PC-9 (cell line): ENCODE measurements at regions not wholly inside any gene's neighbourhood (a gene's known extent, or its start where the extent isn't known, plus 50 kb on each side); places are given as distances from the start of the nearest gene placed in this dataset.

Experiments used
- BruUV-seq: library from RNA; stranded (reverse); fragments of 400-500 nt; replicated peaks from 2 replicates; lab custom pipeline; 2021; lab: Mats Ljungman, UMichigan
- CTCF ChIA-PET: fragments of 300-600 bp; sonication (Branson Sonifier 250); formaldehyde crosslinking; loops from one replicate; lab custom pipeline; 2022; ENCODE audit warnings: antibody characterized with exemption; lab: Charles Lee
- POLR2A ChIA-PET: fragments of 300-600 bp; sonication (Branson Sonifier 250); formaldehyde crosslinking; loops from one replicate; lab custom pipeline; 2022; ENCODE audit warnings: antibody characterized with exemption; ENCODE audit not compliant: unreplicated experiment; lab: Charles Lee
- DNase-seq, 2 experiments: peaks; one replicate each; pipeline versions ENCODE4 v3.0.0 to v3.0.0-alpha.2; 2015 to 2022; ENCODE audit warnings: mixed read lengths in 1 of 2
- H2AFZ ChIP-seq: fragments of 200-600 bp; sonication (generic); 2 replicates; pipeline ENCODE4 v1.8.1; 2017; ENCODE audit warnings: antibody characterized with exemption
- H3F3A ChIP-seq: fragments of 200-600 bp; sonication (generic); 2 replicates; pipeline ENCODE4 v1.8.1; 2017; ENCODE audit warnings: antibody characterized with exemption, mild to moderate bottlenecking, low read depth; ENCODE audit not compliant: insufficient read depth
- H3K27ac ChIP-seq: fragments of 200-600 bp; sonication (generic); 2 replicates; pipeline ENCODE4 v1.6.1; 2016; ENCODE audit warnings: mixed run types
- H3K27me3 ChIP-seq: fragments of 200-600 bp; sonication (generic); 2 replicates; pipeline ENCODE4 v1.6.1; 2016; ENCODE audit warnings: low read depth, mixed run types; ENCODE audit not compliant: insufficient read depth
- H3K36me3 ChIP-seq: fragments of 200-600 bp; sonication (generic); 2 replicates; pipeline ENCODE4 v1.6.1; 2016; ENCODE audit warnings: low read depth, mixed run types
- H3K4me1 ChIP-seq: fragments of 200-600 bp; sonication (generic); replicated peaks from 2 replicates; pipeline ENCODE4 v1.6.1; 2016; ENCODE audit warnings: mixed run types; ENCODE audit not compliant: insufficient read depth
- H3K4me2 ChIP-seq: fragments of 200-600 bp; sonication (generic); 2 replicates; pipeline ENCODE4 v1.6.1; 2017; ENCODE audit warnings: mixed run types
- H3K4me3 ChIP-seq: fragments of 200-600 bp; sonication (generic); 2 replicates; pipeline ENCODE4 v1.6.1; 2016; ENCODE audit warnings: mixed run types
- H3K79me2 ChIP-seq: fragments of 200-600 bp; sonication (generic); 2 replicates; pipeline ENCODE4 v1.6.1; 2017; ENCODE audit warnings: low read depth, mixed run types
- H3K9me2 ChIP-seq: fragments of 200-600 bp; sonication (generic); 2 replicates; pipeline ENCODE4 v1.8.1; 2017; ENCODE audit warnings: mild to moderate bottlenecking; ENCODE audit not compliant: insufficient read depth
- H3K9me3 ChIP-seq: fragments of 200-600 bp; sonication (generic); 2 replicates; pipeline ENCODE4 v1.8.1; 2016; ENCODE audit warnings: low read depth; ENCODE audit not compliant: insufficient read depth
- H4K20me1 ChIP-seq: fragments of 200-600 bp; sonication (generic); 2 replicates; pipeline ENCODE4 v1.8.1; 2017; ENCODE audit not compliant: insufficient read depth
- CTCF ChIP-seq: fragments of 200-600 bp; sonication (generic); conservative IDR thresholded peaks from 2 replicates; pipeline ENCODE4 v1.6.1; 2017; ENCODE audit warnings: mixed run types, antibody characterized with exemption, mild to moderate bottlenecking, moderate library complexity
- EZH2 ChIP-seq: fragments of 200-600 bp; sonication (generic); IDR thresholded peaks from 2 replicates; pipeline ENCODE4 v1.8.0; 2017; ENCODE audit warnings: antibody characterized with exemption, low read depth
- intact Hi-C: fragments of 100-400 bp; cut with micrococcal nuclease; formaldehyde crosslinking; loops from one replicate; pipeline ENCODE4 v1.10.0; 2022; ENCODE audit not compliant: unreplicated experiment

- ChIA-PET CTCF (no interaction called here), POLR2A (no interaction called here)
Observed at GRCh38 chr22:44618400-44618799, 83.6 kb upstream of the PRR5 start.

GRCh38 chr22:44617828-44618227 lies 84.2 kb upstream of the PRR5 start:
- DNase-seq = no peak
- Histone ChIP-seq H3K4me2 (no peak overlapping the region), H3K27ac (no peak overlapping the region), H2AFZ (no peak overlapping the region), H3K4me3 (no peak overlapping the region), H3K4me1 (no peaks in the 10 kb centered on the region), H3K36me3 (no peaks in the 10 kb centered on the region), H3F3A (peaks cover 11% of the 10 kb centered on the region), H3K9me3 (peaks cover 4% of the 10 kb centered on the region; the same call in 1 of the 2 replicates), H3K79me2 (no peaks in the 10 kb centered on the region), H3K27me3 (peaks cover 2% of the 10 kb centered on the region; the same call in 1 of the 2 replicates), H4K20me1 (no peaks in the 10 kb centered on the region), H3K9me2 (no peaks in the 10 kb centered on the region)
- intact Hi-C loops = no loop called here
- no peak for TF ChIP-seq EZH2
- TF ChIP-seq CTCF = no peak
- ChIA-PET POLR2A (no interaction called here), CTCF (no interaction called here)
- no TSS peak for BruUV-seq

More at GRCh38 chr22:44618400-44618799, 83.6 kb upstream of the PRR5 start:
- Histone ChIP-seq H4K20me1 (0 out of 2 replicates have a peak, but pooled peaks cover 3% of the 10 kb centered on the region), H3K9me3 (no peaks in the 10 kb centered on the region; the same call in 1 of the 2 replicates), H3K27ac (no peak overlapping the region), H3K4me3 (no peak overlapping the region), H2AFZ (no peak overlapping the region), H3K9me2 (no peaks in the 10 kb centered on the region), H3F3A (peaks cover 11% of the 10 kb centered on the region), H3K4me1 (no peaks in the 10 kb centered on the region), H3K36me3 (no peaks in the 10 kb centered on the region), H3K4me2 (no peak overlapping the region), H3K27me3 (no peaks in the 10 kb centered on the region), H3K79me2 (no peaks in the 10 kb centered on the region)
- TF ChIP-seq CTCF (no peak), EZH2 (no peak)
- no peak for DNase-seq
- BruUV-seq = no TSS peak
- intact Hi-C loops = no loop called here

GRCh38 chr22:44616882-44617655 lies 84.9 kb upstream of the PRR5 start:
- no peak for DNase-seq
- Histone ChIP-seq H3K4me2 (no peak overlapping the region), H3K9me2 (no peaks in the 10 kb centered on the region), H3K27me3 (peaks cover 4% of the 10 kb centered on the region; the same call in 1 of the 2 replicates), H3K27ac (no peak overlapping the region), H3F3A (peaks cover 11% of the 10 kb centered on the region), H3K36me3 (no peaks in the 10 kb centered on the region), H3K9me3 (peaks cover 10% of the 10 kb centered on the region), H3K4me3 (no peak overlapping the region), H3K79me2 (no peaks in the 10 kb centered on the region), H2AFZ (no peak overlapping the region), H4K20me1 (no peaks in the 10 kb centered on the region), H3K4me1 (no peaks in the 10 kb centered on the region)
- intact Hi-C loops = no loop called here
- ChIA-PET CTCF (no interaction called here), POLR2A (no interaction called here)
- BruUV-seq = no TSS peak
- no peak for TF ChIP-seq EZH2
- TF ChIP-seq CTCF = no peak
